BJ (cell line): ENCODE measurements at regions not wholly inside any gene's neighbourhood (a gene's known extent, or its start where the extent isn't known, plus 50 kb on each side); places are given as distances from the start of the nearest gene placed in this dataset.
"Not testable (repeated sequence)": the region's sequence is repeated elsewhere in the genome, so short reads cannot be mapped to it uniquely, and the experiment has no call there.

ENCODE experiments used
- CTCF ChIA-PET: fragments of 350-600 bp; formaldehyde crosslinking; extraction: SDS; loops from one replicate; lab custom pipeline; 2021; ENCODE audit warnings: antibody characterized with exemption, inconsistent platforms; lab: Yijun Ruan, JAX
- POLR2A ChIA-PET: fragments of 300-600 bp; sonication (Branson Sonifier 250); formaldehyde crosslinking; extraction: SDS; loops from one replicate; lab custom pipeline; 2021; ENCODE audit warnings: antibody characterized with exemption; lab: Charles Lee
- DNase-seq: peaks from one replicate; pipeline ENCODE4 v3.0.0-alpha.2; 2011; ENCODE audit warnings: low read depth
- H3K27me3 ChIP-seq: 2 replicates; pipeline ENCODE4 v1.6.0; 2011; ENCODE audit warnings: low read length; ENCODE audit not compliant: control insufficient read depth, insufficient read depth
- H3K36me3 ChIP-seq: 2 replicates; pipeline ENCODE4 v1.5.1; 2011; ENCODE audit warnings: low read length; ENCODE audit not compliant: control insufficient read depth, insufficient read depth
- H3K4me3 ChIP-seq: 2 replicates; pipeline ENCODE4 v1.5.1; 2011; ENCODE audit warnings: low read depth, mild to moderate bottlenecking, control low read depth, low read length
- TF ChIP-seq, protein P1 (sequence below): IDR thresholded peaks from 2 replicates; pipeline ENCODE4 v1.5.1; 2011; ENCODE audit warnings: low read depth, mild to moderate bottlenecking, control low read depth, inconsistent platforms, low read length, moderate library complexity; ENCODE audit not compliant: insufficient read depth

DNA sequence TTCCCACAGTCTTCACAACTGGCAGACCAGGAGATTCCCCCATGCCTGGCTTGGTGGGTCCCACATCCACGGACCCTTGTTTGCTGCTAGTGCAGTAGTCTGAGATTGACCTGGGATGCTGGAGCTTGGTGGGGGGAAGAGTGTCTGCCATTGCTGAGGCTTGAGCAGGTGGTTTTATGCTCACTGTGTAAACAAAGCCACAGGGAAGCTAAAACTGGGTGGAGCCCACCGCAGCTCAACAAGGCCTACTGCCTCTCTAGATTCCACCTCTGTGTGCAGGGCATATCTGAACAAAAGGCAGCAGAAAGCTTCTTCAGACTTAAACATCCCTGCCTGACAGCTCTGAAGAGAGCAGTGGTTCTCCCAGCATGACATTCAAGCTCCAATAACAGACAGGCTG, 177.3 kb upstream of the ETV3 start:
- H3K36me3 ChIP-seq, result no peaks in the 10 kb centered on the region
- CTCF ChIA-PET, result no interaction called here
- POLR2A ChIA-PET, result no interaction called here
- DNase-seq, result no peak
- H3K27me3 ChIP-seq, result no peaks in the 10 kb centered on the region
- H3K4me3 ChIP-seq, result no peak overlapping the region
- TF ChIP-seq, protein P1, sequence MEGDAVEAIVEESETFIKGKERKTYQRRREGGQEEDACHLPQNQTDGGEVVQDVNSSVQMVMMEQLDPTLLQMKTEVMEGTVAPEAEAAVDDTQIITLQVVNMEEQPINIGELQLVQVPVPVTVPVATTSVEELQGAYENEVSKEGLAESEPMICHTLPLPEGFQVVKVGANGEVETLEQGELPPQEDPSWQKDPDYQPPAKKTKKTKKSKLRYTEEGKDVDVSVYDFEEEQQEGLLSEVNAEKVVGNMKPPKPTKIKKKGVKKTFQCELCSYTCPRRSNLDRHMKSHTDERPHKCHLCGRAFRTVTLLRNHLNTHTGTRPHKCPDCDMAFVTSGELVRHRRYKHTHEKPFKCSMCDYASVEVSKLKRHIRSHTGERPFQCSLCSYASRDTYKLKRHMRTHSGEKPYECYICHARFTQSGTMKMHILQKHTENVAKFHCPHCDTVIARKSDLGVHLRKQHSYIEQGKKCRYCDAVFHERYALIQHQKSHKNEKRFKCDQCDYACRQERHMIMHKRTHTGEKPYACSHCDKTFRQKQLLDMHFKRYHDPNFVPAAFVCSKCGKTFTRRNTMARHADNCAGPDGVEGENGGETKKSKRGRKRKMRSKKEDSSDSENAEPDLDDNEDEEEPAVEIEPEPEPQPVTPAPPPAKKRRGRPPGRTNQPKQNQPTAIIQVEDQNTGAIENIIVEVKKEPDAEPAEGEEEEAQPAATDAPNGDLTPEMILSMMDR, result no peak

GRCh38 chr1:157314408-157314807, 176.2 kb upstream of the ETV3 start:
- CTCF ChIA-PET, result no interaction called here
- no peak for DNase-seq
- POLR2A ChIA-PET, result no interaction called here
- H3K27me3 ChIP-seq, result no peaks in the 10 kb centered on the region
- no peaks in the 10 kb centered on the region for H3K36me3 ChIP-seq
- TF ChIP-seq, protein P1, result no peak
- no peak overlapping the region for H3K4me3 ChIP-seq

DNA sequence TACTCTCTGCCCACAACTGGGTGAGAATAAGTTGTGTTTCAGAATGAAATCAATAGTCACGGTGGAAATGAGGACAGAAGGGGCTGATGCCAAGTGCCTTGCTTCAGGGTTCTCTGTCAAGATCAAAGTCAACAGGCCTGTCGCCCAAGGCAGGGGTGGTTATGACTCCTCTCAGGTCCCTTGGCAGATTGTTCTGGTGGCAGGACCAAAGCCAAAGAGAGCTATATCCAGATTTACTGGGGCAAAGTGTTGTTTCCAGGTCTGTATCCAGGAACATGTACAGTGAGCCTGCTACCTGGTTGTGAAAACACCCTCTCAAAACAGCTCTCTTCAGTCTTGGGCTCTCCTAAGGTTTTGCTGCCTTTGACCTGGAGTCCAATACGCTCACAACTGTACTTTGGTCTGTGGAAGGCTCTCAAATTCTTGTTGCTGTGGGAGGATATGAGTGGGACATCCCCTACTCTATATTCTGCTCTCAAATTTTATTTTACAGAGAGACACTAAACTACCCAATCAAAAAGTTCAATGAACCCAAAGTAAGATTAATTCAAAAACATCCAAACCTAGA, 175.1 kb upstream of the ETV3 start:
- no peak for DNase-seq
- Histone ChIP-seq H3K36me3 (no peaks in the 10 kb centered on the region), H3K4me3 (no peak overlapping the region), H3K27me3 (no peaks in the 10 kb centered on the region)
- ChIA-PET POLR2A (no interaction called here), CTCF (interaction anchor here (1.2 kb wide), 1 partner anchor 183 kb away, joined by 3 read pairs; no protein-coding TSS in a partner anchor)
- TF ChIP-seq, protein P1, result no peak

GRCh38 chr1:157312082-157312812, 174.1 kb upstream of the ETV3 start:
- ChIA-PET CTCF (interaction anchor here (1.2 kb wide), 1 partner anchor 185 kb away, joined by 3 read pairs; no protein-coding TSS in a partner anchor), POLR2A (no interaction called here)
- DNase-seq, result no peak

DNA sequence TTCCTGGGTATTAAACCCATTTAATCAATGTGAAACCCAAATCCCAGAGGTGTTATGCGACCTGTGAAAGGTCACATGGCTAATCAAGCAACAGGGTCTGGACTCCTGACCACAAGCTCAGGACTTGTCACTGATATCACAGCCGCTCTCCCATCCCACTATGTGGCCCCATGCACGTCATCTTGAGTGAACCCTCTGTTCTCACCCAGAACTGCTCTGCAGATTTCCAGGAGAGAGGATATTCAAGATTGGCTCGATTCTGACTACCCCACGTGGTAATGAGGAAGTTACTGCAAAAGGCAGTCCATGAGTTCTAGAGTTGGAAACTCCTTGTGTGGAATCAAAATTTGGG, 173.5 kb upstream of the ETV3 start:
- no peak for DNase-seq
- no peaks in the 10 kb centered on the region for H3K36me3 ChIP-seq
- no peak overlapping the region for H3K4me3 ChIP-seq
- CTCF ChIA-PET, result no interaction called here
- POLR2A ChIA-PET, result no interaction called here
- TF ChIP-seq, protein P1, result no peak
- H3K27me3 ChIP-seq, result no peaks in the 10 kb centered on the region; the same call in 1 of the 2 replicates

More at GRCh38 chr1:157312082-157312812, 174.1 kb upstream of the ETV3 start:
- Histone ChIP-seq H3K4me3 (no peak overlapping the region), H3K27me3 (no peaks in the 10 kb centered on the region), H3K36me3 (no peaks in the 10 kb centered on the region)
- TF ChIP-seq, protein P1, result no peak

DNA sequence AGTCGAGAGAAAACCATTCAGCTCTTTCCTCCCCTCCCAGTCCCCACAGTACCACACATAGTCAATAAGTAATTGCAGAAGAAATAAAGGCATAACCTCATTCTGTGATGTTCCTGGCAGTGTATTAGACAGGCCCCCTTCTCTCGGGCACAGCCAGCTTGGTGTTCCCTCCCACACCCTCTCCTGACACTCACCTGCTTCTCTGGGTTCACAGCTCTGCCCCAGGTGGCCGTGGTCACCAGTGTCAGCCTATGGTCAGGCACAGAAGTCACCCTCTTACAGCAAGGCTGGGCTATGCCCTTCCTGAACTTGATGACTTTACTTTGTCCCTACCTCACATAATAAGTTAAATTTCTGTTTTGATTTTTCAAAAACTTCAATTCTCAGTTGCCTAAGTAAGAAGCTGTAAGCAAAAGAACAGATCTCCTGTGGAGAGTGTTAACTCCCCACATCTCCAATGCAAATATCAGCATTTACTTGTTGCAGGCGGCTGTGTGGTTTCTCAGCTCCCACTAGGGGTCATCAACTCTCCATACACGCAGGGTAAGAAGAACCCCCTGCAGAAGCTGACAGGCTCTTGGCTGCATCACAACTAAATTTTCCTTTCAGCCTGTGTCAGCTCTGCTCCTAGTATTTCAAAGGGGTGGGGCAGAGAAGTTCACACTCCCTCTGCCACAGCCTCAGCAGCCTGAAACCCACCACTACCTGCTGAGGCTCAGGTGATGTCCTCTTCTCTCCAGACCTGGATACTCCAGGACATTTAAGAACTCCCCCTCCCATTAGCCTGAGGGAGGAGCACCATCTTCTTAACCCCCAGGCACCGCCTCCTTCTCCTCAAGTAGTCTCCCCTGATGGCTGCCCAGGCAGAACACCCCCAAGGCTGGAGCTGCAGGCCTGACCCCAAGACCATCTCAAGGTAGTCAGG, 172.9 kb upstream of the ETV3 start:
- CTCF ChIA-PET, DNase-seq, H3K4me3 ChIP-seq, H3K36me3 ChIP-seq, H3K27me3 ChIP-seq, POLR2A ChIA-PET: not testable (repeated sequence)
